SK-N-MC (cell line): ENCODE measurements at regions not wholly inside any gene's neighbourhood (a gene's known extent, or its start where the extent isn't known, plus 50 kb on each side); places are given as distances from the start of the nearest gene placed in this dataset.

Experiments
- EZH2 ChIP-seq: fragments of 200-600 bp; sonication (generic); IDR thresholded peaks from one replicate; pipeline ENCODE4 v1.6.1; 2017; ENCODE audit warnings: antibody characterized with exemption
- FOXP2 ChIP-seq: optimal IDR thresholded peaks from 2 replicates; pipeline ENCODE3; 2011; ENCODE audit warnings: mild to moderate bottlenecking, moderate library complexity; ENCODE audit not compliant: insufficient read depth; ENCODE audit errors: extremely low read length, control extremely low read depth
- POLR2AphosphoS5 ChIP-seq: IDR thresholded peaks from 2 replicates; pipeline ENCODE4 v1.6.1; 2012; ENCODE audit warnings: mild to moderate bottlenecking, low read depth, low read length, borderline replicate concordance

- no peak for TF ChIP-seq POLR2AphosphoS5
- no peak for TF ChIP-seq FOXP2
- no peak for TF ChIP-seq EZH2
These were observed 1067.2 kb upstream of the GYPC start for GRCh38 chr2:125588780-125589179.
